Sigmoid colon (tissue), 6 donors: ENCODE measurements at regions not wholly inside any gene's neighbourhood (a gene's known extent, or its start where the extent isn't known, plus 50 kb on each side); places are given as distances from the start of the nearest gene placed in this dataset.

ENCODE experiments used
- DNase-seq: peaks from one replicate; pipeline ENCODE4 v3.0.0-alpha.2; 2019
- H3K27ac ChIP-seq, 4 donors: fragments of 200-600 bp; sonication (generic); one replicate each; pipeline ENCODE4 v1.5.1; 2016 to 2019; ENCODE audit warnings: mild to moderate bottlenecking in 1 of 4
- H3K27me3 ChIP-seq, 3 donors: fragments of 200-600 bp; sonication (generic); one replicate each; pipeline ENCODE4 v1.5.1; 2019; ENCODE audit warnings: mild to moderate bottlenecking in 1 of 3
- H3K36me3 ChIP-seq, 4 donors: fragments of 200-600 bp; sonication (generic); one replicate each; pipeline ENCODE4 v1.5.1; 2016 to 2019
- H3K4me1 ChIP-seq, 4 donors: fragments of 200-600 bp; sonication (generic); one replicate each; pipeline ENCODE4 v1.5.1; 2017 to 2019
- H3K4me3 ChIP-seq, 4 donors: fragments of 200-600 bp; sonication (generic); one replicate each; pipeline ENCODE4 v1.5.1; 2017 to 2019; ENCODE audit warnings: mild to moderate bottlenecking in 2 of 4, moderate library complexity in 1 of 4
- H3K9me3 ChIP-seq, 4 donors: fragments of 200-600 bp in 3 of 4; sonication (generic) in 3 of 4; one replicate each; pipeline versions ENCODE4 v1.5.1 to v1.6.1; 2013 to 2019
- EP300 ChIP-seq, 4 donors: sonication (generic); formaldehyde crosslinking; IDR thresholded peaks; one replicate each; pipeline ENCODE4 v1.6.1; 2017; ENCODE audit warnings: antibody characterized with exemption in 4 of 4
- POLR2A ChIP-seq, 2 donors: fragments of 450-650 bp; IDR thresholded peaks; one replicate each; pipeline ENCODE4 v1.6.1; 2016; ENCODE audit warnings: antibody characterized with exemption in 2 of 2, mild to moderate bottlenecking in 2 of 2, moderate library complexity in 2 of 2
- POLR2AphosphoS5 ChIP-seq, 4 donors: sonication (generic); formaldehyde crosslinking; IDR thresholded peaks; one replicate each; pipeline ENCODE4 v1.6.1; 2017; ENCODE audit warnings: antibody characterized with exemption in 4 of 4
- WGBS, 2 donors: extraction: QIAGEN DNeasy Blood & Tissue Kit; methylation state at CpG; one replicate each; pipeline ENCODE4 v1.1.7; 2013; 5-methylcytosine and 5-hydroxymethylcytosine counted together
- intact Hi-C: fragments of 100-400 bp; cut with DNase I; formaldehyde crosslinking; loops from one replicate; pipeline ENCODE4 v1.15.1; 2023
- TF ChIP-seq, protein P1 (sequence below), 4 experiments: fragments of 450-650 bp in 3 of 4; fragments of 200-600 bp in 1 of 4; IDR thresholded peaks; one replicate each; pipeline ENCODE4 v1.5.1; 2016 to 2019; ENCODE audit warnings: antibody characterized with exemption in 4 of 4, mild to moderate bottlenecking in 3 of 4, moderate library complexity in 2 of 4
- donor health status: healthy with polysubstance abuse.
- donor health status: healthy.

DNA sequence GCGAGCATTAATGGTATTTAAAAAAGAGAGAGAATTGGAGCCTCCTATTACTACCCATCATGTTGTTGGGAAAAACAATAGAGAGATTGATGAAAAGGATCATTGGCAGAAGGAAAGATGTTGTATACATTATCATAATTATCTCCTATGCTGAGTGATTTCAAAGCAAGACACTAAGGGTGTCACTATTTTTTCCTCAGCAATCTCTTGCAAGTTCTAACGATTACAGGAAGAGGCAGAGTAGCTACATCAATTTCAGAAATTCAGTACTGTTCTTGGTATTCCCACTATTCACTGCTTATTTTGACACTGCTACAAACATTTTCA, 891.2 kb downstream of the C6orf118 start:
- WGBS, 2 donors: 82 to 89% methylated on average over 2 of the region's 2 CpGs
- no peaks in the 10 kb centered on the region for H3K36me3 ChIP-seq
- TF ChIP-seq POLR2A (IDR thresholded peaks at IDR 0.05): no peak
- no peak for TF ChIP-seq EP300 (IDR thresholded peaks at IDR 0.05)
- TF ChIP-seq POLR2AphosphoS5 (IDR thresholded peaks at IDR 0.05): no peak
- TF ChIP-seq, protein P1, sequence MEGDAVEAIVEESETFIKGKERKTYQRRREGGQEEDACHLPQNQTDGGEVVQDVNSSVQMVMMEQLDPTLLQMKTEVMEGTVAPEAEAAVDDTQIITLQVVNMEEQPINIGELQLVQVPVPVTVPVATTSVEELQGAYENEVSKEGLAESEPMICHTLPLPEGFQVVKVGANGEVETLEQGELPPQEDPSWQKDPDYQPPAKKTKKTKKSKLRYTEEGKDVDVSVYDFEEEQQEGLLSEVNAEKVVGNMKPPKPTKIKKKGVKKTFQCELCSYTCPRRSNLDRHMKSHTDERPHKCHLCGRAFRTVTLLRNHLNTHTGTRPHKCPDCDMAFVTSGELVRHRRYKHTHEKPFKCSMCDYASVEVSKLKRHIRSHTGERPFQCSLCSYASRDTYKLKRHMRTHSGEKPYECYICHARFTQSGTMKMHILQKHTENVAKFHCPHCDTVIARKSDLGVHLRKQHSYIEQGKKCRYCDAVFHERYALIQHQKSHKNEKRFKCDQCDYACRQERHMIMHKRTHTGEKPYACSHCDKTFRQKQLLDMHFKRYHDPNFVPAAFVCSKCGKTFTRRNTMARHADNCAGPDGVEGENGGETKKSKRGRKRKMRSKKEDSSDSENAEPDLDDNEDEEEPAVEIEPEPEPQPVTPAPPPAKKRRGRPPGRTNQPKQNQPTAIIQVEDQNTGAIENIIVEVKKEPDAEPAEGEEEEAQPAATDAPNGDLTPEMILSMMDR (IDR thresholded peaks at IDR 0.05): no peak
- H3K4me1 ChIP-seq: no peaks in the 10 kb centered on the region
- DNase-seq: no peak
- H3K27ac ChIP-seq: no peak overlapping the region
- H3K27me3 ChIP-seq: no peaks in the 10 kb centered on the region
- H3K4me3 ChIP-seq: no peak overlapping the region
- intact Hi-C loops: no loop called here
- peaks cover 0 to 5% (median 2%) of the 10 kb centered on the region in 4 donors for H3K9me3 ChIP-seq

GRCh38 chr6:164417537-164418261, 891.7 kb downstream of the C6orf118 start:
- Histone ChIP-seq H3K4me1 (no peaks in the 10 kb centered on the region), H3K4me3 (no peak overlapping the region), H3K9me3 (peaks cover 0 to 5% (median 2%) of the 10 kb centered on the region in 4 donors), H3K36me3 (no peaks in the 10 kb centered on the region), H3K27me3 (no peaks in the 10 kb centered on the region), H3K27ac (no peak overlapping the region)
- DNase-seq: no peak
- intact Hi-C loops: no loop called here
- 80 to 90% methylated on average over 4 of the region's 4 CpGs for WGBS, 2 donors
- TF ChIP-seq POLR2AphosphoS5 (IDR thresholded peaks at IDR 0.05) (no peak), EP300 (IDR thresholded peaks at IDR 0.05) (no peak), POLR2A (IDR thresholded peaks at IDR 0.05) (no peak)
- TF ChIP-seq, protein P1 (IDR thresholded peaks at IDR 0.05): no peak

GRCh38 chr6:164415832-164416563, 893.4 kb downstream of the C6orf118 start:
- 58 to 74% methylated on average over 7 of the region's 7 CpGs for WGBS, 2 donors
- no peak for DNase-seq
- TF ChIP-seq, protein P1 (IDR thresholded peaks at IDR 0.05): no peak
- TF ChIP-seq POLR2A (IDR thresholded peaks at IDR 0.05): no peak
- no peak for TF ChIP-seq EP300 (IDR thresholded peaks at IDR 0.05)
- no peak for TF ChIP-seq POLR2AphosphoS5 (IDR thresholded peaks at IDR 0.05)
- intact Hi-C loops: no loop called here
- peak overlapping the region in 1 of 4 donors; percentile 2 for H3K27ac ChIP-seq
- no peaks in the 10 kb centered on the region for H3K36me3 ChIP-seq
- no peaks in the 10 kb centered on the region for H3K27me3 ChIP-seq
- H3K4me1 ChIP-seq: no peaks in the 10 kb centered on the region
- H3K9me3 ChIP-seq: no peaks in the 10 kb centered on the region
- no peak overlapping the region for H3K4me3 ChIP-seq

GRCh38 chr6:164414695-164415094, 894.7 kb downstream of the C6orf118 start:
- intact Hi-C loops: no loop called here
- TF ChIP-seq POLR2AphosphoS5 (IDR thresholded peaks at IDR 0.05) (no peak), POLR2A (IDR thresholded peaks at IDR 0.05) (no peak), EP300 (IDR thresholded peaks at IDR 0.05) (no peak)
- TF ChIP-seq, protein P1 (IDR thresholded peaks at IDR 0.05): no peak
- Histone ChIP-seq H3K27me3 (no peaks in the 10 kb centered on the region), H3K4me1 (no peaks in the 10 kb centered on the region), H3K4me3 (no peak overlapping the region), H3K9me3 (no peaks in the 10 kb centered on the region), H3K36me3 (no peaks in the 10 kb centered on the region), H3K27ac (no peak overlapping the region)
- 59 to 80% methylated on average over 3 of the region's 3 CpGs for WGBS, 2 donors
- no peak for DNase-seq
